GM18870 (cell line): ENCODE measurements at regions not wholly inside any gene's neighbourhood (a gene's known extent, or its start where the extent isn't known, plus 50 kb on each side); places are given as distances from the start of the nearest gene placed in this dataset.
A peak's percentile ranks its signal among the peaks of the same experiment; 100 is the strongest.
"Not testable (repeated sequence)": the region's sequence is repeated elsewhere in the genome, so short reads cannot be mapped to it uniquely, and the experiment has no call there.

Experiments
- ATAC-seq: cut with Tn5 transposase; IDR thresholded peaks from one replicate; pipeline ENCODE4 v1.9.1; 2021; ENCODE audit warnings: moderate library complexity; ENCODE audit not compliant: unreplicated experiment

DNA sequence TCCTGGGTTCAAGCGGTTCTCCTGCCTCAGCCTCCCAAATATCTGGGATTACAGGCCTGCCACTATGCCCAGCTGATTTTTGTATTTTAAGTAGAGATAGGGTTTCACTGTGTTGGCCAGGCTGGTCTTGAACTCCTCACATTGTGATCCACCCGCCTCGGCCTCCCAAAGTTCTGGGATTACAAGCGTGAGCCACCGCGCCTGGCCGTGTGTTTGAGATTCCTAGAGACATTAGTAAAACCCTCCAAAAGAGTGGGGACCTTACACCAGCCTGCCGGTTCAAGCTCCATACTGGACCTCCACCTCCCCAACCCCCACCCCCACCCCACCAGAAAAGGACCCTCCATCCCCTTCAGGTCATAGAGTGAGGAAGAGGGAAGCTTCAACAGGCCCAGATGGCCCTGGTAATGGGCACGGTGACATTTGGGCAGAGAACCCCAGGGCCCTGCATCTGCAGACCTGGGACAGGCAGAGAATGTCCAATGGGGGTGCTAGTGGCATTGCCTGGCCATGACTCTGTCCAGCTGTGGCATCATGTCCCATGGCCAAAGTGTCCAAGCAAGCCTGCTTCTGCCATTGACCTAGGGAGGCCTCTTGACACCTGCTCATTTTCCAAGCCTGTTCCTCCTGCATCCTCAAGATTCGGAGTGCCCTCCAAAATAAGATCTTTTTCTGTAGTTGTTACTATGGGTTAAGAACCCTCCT lies 108.9 kb upstream of the KLF13 start:
- no peak for ATAC-seq

DNA sequence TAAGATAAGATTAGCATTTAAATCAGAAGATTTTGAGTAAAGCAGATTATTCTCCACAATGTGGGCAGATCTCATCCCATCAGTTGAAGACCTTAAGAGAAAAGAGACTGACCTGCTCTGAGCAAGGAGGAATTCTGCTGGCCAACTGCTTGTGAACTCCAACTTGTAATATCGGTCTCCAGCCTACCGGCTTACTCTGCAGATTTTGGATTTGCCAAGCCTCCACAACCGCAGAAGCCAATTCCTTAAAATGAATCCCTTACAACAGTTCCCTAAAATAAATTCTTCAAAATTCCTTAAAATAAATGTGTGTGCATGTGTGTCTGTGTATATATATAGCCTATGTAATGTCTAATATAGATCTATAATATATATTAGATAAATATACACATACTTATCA lies 107.4 kb upstream of the KLF13 start:
- ATAC-seq: no peak

DNA sequence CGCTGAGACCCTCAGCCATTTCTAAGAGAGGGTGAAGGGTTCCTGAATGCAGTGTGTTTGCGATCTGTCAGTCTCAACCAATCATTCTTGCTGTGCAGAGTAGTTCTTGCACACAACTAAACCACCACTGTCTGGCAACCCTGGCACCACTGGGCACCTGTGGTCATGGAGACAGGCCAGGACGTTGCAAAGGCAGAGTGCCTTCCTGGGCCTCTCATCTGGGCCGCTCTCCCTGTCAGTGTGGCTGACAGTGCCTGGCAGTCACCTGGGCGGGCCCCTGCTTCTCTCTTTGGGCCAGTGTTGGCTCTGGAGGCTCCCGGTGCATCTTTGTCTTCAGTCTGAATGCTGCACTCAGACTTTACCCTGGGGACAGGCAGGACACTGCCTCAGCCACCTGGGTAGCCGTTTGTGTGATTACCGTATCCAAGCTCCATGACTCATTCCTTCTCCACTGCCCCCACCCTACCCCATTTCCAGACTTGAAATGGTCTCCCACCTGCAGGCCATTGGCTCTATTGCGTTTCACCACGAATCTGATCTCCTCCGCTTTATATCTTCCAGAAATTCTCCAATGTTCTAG lies 104.6 kb upstream of the KLF13 start:
- no peak for ATAC-seq

DNA sequence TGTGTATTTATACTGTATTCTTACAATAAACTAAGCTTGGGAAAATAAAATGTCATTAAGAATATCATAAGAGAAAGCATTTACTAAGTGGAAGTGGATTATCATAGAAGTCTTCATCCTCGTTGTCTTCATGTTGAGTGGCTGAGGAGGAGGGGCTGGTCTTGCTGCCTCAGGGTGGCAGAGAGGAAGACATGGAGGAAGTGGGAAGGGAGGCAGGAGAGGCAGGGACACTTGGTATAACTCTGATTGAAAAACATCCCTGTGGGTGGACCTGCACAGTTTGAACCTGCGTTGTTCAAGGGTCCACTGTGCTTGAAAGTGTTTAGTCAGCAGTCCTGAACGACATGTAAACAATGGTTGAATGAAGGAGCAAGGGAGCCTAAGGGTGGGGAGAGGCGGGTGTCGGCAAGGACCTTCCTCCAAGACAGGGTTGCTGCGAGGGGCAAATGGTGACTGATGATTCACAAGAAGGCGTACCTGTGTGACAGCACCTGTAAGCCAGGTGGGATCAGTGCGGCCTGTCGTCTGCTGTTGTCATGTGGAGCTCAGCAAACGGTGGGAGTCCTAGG lies 103.8 kb upstream of the KLF13 start:
- ATAC-seq: no peak

DNA sequence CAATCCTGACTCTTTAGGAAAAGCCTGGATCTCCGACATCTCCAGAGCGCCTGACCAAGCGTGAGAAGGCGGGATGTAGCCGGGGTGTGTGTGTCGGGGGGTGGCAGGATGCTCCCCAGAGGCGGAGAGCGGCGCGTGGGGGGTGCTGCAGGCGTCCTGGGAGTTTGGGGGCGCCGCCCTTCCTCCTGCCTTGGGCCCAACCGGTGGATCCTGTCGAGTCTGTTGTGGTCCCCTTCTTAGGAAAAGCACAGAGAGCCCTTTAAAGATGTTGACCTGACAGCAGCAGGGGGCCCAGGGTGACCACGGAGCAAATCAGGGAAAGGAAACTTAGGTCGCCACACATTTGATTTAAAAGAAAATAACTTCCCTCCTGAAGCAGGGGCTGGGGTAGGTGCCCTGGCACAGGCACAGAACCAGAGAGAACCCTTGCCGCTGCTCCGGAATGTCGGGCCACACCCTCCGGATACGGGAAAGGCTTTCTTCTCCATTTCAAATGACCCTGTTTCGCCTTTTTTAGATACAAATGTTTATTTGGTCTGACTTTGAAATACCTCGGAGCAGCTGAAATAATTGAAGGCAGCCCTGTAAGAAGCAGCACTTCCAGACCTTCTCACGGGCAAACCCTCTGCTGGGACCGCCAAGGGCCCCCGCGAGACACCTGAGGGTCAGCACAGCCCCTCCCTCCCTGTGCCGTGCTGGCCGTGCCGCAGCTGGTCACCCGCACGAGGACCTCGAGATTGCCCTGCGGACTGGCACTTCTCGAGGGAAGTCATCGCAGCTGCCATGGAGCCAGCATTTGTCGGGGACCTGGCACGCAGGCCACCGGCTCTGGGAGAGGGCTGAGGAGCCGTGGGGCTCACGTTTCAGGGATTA lies 102.9 kb upstream of the KLF13 start:
- no peak for ATAC-seq

DNA sequence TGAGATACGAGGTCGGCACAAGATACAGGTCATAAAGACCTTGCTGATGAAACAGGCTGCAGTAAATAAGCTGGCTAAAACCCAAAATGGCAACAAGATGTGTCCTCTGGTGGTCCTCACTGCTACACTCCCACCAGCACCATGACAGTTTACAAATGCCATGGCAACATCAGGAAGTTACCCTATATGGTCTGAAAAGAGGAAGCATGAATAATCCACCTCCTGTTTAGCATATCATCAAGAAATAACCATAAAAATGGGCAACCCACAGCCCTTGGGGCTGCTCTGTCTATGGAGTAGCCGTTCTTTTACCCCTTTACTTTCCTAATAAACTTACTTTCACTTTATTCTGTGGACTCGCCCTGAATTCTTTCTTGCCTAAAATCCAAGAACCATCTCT lies 102.0 kb upstream of the KLF13 start:
- not testable (repeated sequence) for ATAC-seq

DNA sequence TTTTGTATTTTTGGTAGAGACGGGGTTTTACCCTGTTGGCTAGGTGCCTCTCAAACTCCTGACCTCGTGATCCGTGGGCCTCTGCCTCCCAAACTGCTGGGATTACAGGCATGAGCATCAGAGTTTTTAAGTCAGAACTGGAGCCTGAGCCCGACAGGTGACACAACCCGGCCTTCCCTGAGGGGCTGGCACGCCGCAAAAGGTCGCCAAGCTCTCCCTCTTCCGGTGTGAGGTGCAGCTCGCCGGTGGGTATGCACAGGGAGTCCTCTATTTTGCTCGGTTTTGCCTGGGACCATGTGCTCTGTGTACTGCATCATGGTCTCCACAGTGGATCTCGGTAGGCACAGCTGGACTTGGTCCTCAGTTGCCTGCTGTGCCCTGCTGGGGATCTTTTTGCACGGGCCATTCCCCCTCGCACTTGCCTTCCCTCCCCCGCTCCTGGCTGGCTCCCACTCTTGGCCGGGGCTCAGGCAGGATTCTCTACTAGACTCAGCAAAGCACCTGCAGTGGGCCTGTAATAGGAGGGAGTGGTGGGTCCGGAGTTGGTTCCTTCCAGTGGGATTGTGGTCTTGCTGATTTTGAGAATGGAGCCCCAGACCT lies 101.2 kb upstream of the KLF13 start:
- no peak for ATAC-seq

DNA sequence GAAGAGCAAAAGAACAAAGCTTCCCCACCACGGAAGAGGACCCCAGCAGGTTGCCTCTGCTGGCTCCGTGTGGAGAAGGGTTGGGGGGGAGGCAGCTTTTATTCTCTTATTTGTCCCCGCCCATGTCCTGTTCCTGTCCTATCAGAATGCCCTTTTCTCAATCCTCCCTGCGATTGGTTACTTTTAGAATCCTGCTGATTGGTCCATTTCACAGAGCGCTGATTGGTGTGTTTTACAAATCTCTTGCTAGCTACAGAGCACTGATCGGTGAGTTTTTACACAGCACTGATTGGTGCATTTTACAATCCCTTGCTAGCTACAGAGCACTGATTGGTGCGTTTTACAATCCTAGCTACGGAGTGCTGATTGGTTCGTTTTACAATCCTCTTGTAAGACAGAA lies 100.6 kb upstream of the KLF13 start:
- no peak for ATAC-seq

DNA sequence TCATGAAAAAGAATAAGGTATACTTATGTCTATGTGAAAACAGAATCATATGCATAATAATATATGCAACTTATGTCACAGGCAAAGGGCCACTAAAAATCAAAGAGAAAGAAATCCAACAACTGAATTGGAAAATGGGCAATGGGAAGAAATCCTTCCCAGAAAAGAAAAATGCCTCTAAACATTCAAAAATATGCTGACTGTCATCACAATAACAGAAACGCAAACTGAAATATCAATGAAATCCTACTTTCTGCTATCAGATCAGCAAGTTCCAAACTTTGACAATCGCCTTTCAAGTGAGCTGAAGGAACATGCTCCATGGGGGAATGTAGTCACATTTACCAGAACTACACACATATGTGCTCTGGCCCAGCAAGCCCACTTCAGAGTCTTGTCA lies 99.4 kb upstream of the KLF13 start:
- ATAC-seq: no peak

DNA sequence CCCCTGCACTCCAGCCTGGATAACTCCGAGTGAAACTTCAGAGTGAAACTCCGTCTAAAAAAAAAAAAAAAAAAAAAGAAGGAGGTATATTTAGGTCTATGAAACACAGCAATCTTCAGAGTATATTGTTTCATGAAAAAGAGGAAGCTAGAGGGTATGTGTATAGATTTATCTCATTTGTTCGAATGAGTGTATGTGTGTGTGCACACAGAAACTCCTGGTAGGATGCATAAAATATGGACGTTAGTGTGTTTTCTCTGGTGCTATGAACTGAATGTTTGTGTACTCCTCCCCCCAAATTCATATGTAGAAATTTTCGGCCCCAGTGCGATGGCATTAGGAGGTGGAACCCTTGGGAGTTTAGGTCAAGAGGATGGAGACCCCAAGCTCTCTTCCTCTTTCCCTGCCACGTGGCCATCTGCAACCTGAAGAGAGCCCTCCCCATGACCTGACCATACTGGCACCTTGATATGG lies 98.6 kb upstream of the KLF13 start:
- no peak for ATAC-seq

DNA sequence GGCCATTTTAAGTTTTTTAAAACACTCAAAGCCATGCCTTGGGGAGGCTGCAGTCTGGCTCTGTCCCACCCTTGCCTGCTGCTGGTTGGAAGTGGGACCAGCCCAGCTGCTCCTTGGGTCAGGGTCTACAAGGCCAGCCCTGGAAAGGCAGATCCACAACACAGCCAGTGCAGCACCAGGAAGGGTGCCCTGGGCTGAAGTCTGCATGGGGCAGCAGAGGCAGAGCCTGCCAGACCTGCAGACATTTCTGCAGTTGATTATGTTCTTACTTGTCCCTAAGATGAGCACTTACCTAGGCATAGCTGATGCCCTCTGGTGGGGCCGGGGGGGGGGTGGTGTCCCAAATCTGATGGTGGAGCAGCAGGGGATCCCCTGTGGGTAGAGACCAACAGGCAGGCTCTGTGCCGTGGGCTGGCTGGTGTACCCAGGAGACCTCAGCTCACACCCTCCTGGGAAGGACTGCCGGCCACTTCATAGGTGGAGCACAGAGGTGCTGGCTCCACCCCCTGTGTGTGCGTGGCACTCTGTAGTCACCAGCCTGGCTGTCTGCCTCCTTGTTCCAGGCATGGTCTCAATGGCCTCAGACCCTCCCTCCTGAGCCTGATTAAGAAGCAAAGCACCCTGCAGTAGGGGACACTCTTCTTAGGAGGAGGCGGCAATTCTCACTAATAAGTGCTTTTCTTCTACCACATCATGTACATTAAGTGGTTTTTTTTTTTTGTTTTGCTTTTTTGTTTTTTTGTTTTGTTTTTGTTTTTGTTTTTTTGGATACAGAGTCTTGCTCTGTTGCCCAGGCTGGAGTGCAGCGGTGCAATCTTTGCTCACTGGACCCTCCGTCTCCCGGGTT lies 97.4 kb upstream of the KLF13 start:
- no peak for ATAC-seq

DNA sequence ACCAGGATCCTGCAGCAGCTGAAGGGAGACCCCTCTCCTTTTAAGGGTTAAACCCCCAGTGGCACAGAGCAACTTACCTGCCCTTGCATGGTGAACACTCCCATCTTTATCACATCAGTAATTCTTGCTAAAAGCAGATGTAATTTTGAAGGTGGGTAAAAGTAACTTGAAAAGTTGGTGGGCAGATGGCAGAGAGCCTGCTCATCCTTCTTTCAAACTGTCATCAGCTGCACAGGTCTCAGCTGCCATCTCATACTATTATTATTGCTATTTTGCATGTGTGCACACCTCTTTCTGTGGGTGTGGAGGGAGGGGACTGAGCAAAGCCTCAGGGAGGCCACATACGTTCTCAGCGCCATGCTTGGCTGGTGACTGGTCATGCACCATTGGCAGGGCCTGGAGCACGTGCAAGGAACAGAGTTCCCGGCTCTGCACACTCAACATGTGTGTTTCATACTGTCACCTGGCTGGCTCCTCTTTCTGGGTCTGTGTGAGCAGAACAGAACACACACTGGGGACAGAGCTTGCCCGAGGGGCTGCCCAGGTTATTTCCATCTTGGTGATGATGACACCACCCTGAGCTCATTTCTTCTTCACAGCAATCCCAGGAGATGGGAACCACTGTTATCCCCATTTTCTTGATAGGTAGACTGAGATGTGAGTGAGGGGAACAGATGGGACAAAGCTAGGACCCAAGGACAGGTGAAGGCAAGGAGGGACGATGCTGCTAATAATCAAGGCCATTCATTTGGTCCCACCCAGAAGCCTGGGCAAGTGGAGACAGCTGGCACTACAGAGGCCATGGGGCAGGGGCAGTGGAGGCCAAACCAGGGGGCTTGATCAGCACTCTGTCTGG lies 95.8 kb upstream of the KLF13 start:
- ATAC-seq: peak; percentile 85

DNA sequence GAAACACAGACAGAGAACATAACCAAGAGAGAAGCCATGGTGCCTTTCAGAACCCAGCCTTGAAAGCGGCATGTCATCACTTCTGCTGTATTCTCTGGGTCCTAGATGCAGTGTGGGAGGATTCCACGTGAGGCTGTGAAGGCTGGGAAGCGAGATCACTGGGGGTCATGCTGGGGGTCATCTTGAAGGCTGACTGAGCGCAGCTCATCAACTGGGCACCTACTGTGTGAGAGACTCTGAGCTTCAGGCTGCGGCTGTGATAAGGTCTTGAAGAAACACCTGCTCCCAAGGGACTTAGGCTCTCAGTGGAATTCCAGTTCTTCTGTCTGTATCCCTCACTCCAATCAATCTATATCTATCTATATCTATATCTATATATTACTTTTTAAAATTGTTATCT lies 91.8 kb upstream of the KLF13 start:
- no peak for ATAC-seq

DNA sequence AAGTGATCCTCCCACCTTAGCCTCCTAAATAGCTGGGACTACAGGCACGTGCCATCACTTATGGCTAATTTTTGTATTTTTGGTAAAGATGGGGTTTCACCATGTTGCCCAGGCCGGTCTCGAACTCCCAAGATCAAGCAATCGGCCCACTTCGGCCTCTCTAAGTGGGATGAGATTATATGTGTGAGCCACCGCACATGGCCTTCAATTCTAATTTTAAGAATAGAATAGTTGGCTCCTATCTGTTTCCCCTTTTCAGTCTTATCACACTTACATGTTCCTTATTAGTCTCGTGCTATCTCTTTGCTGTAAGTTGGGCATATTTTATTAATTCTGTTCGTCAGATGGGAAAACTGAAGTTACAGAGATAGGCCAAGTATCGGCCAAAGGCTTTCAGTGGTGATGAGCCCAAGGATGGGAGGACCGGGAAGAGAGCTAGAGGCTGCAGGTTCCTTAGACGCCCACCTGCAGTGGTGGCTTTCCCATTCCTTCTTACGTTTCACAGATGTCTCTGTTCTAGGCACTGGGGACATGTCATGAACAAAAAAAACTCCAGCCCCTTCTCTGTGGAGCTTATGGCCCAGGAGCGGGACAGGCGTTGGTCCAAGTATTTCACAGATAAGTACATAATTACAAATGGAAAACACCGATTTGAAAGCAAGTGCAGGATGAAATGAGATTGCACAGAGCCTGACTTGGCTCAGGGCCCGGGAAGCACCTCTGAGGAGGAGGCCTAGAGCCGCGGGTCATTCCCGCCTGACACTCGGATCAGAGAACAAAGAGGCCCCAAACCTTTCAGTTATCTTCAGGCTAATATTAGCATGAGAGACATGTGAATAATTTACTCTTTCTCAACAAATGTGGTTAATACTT lies 91.1 kb upstream of the KLF13 start:
- ATAC-seq: no peak

DNA sequence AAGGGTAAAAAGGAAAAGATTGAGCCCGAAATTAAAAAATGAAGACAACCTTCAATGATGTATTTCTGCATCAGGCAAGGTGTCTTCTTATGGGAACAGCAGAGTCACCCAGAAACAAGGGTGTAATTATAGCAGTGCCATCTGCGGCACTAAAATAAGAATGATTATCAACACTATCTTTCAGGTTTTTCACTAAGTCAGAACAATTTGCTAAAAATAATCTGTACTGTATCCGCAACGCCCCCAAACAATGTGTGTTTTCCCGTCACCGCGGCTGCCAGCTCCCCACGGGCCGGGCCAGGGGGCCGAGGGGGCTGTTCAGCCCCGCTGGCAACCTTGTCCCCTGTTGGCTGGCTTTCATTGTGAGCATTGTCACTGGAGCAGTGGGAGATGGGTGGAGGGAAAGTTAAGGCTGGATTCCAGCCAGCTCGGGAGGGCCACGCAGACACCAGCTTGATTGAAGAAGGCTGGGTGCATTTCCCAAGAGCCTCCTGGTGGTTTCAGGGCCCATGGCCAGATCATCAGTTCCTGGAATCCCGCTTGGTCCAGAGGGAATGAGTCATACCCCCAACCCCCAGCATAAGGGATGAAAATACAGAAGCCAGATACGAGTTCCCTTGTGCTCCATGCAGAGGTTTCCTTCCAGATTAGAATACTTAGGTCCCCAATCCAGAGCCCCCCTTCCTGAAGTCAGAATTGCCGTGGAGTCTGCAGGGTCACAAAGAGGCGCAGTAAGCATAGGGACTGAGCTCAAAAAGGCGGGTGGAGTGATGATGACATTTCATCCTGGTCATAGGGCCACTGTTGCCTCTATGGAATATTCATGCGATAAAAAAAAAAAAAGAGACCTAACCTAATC lies 90.2 kb upstream of the KLF13 start:
- ATAC-seq: no peak

DNA sequence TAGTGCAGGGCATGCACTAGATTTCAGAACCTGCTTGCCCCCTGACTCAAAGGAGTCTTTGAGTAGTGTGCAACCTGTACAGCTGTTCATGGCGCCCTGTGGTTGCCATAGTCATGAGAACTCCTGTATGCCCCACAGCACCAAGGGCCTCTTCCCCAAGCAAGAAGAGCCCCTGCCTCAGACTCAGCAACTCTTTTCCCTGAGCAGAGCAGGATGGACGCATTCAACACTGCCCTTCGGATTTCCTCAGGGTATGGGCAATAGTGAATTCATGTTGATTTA lies 89.7 kb upstream of the KLF13 start:
- ATAC-seq: no peak

DNA sequence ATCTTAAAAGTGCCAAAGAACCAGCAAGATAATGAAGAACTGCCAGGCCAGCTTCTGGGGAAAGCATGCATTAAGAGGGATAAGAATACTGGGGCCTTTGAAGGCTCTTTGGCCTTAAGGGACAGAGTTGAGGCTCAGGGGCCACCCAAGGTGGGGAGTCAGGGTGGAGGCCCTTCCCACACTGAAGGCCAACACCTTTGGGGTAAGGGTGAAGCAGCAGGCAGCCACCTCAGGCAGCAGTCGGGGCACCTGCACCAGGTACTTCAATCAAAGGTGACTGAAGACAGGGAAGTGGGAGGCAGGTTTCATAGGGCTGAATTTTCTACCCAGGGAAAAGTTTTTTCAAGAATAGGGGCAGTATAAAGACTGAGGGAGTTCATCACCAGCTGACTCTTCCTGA lies 87.7 kb upstream of the KLF13 start:
- no peak for ATAC-seq

DNA sequence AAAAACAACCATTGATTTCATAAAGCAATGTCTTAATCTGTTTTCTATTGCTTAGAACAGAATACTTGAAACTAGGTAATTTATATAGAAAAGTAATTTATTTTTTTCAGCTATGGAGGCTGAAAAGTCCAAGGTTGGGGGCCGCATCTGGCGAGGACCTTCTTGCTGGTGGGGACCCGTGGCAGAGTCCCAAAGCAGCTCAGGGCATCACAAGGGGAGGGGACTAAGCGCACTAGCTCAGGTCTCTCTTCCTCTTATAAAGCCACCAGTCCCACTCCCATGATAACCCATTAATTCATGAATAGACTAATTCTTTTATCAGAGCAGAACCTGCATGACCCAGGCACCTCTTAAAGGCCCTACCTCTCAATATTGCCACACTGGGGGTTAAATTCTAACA lies 87.2 kb upstream of the KLF13 start:
- ATAC-seq: no peak
